ENCODE measurements at regions not wholly inside any gene's neighbourhood (a gene's known extent, or its start where the extent isn't known, plus 50 kb on each side); places are given as distances from the start of the nearest gene placed in this dataset.

- DNase-seq (ENCODE audit: low read depth, low spot score) (no peak), ATAC-seq (no peak)
- Histone ChIP-seq H4K20me1 (ENCODE audit: insufficient read depth) (no peaks in the 10 kb centered on the region), H3K79me2 (ENCODE audit: insufficient read depth, low read length) (no peaks in the 10 kb centered on the region), H3K36me3 (ENCODE audit: control insufficient read depth in 1 of 2, insufficient read depth in 2 of 2, low read length in 2 of 2) (no peaks in the 10 kb centered on the region), H3K4me3 (replicated peaks in 1 of 2; ENCODE audit: low read depth in 1 of 2, low read length in 2 of 2) (no peak overlapping the region), H3K9ac (ENCODE audit: low read length) (no peak overlapping the region), H3K4me2 (ENCODE audit: low read length) (no peak overlapping the region), H3K27me3 (ENCODE audit: insufficient read depth, low read length) (no peaks in the 10 kb centered on the region), H3K4me1 (ENCODE audit: control insufficient read depth in 1 of 2, insufficient read depth in 2 of 2, low read length in 2 of 2) (peaks cover 0 to 4% of the 10 kb centered on the region in 2 experiments; a peak in 1 of 4 replicates), H3K27ac (ENCODE audit: low read depth, low read length) (no peak overlapping the region), H3K9me3 (ENCODE audit: control insufficient read depth in 1 of 2, insufficient read depth in 1 of 2, low read depth in 1 of 2, low read length in 2 of 2) (peaks cover 12 to 21% of the 10 kb centered on the region in 2 experiments; a peak in 2 of 4 replicates), H2AFZ (ENCODE audit: low read depth, low read length, poor library complexity, severe bottlenecking) (no peak overlapping the region), H3K9me2 (ENCODE audit: insufficient read depth) (no peaks in the 10 kb centered on the region)
- ChIA-PET RAD21 (ENCODE audit: low non-redundant PET in 1 of 2, low total read pairs in 2 of 2, uncharacterized antibody in 2 of 2, unreplicated experiment in 2 of 2) (no interaction called here), POLR2A (no interaction called here), CTCF (no interaction called here)
- TF ChIP-seq CTCF (IDR thresholded peaks at IDR 0.05 in 2 of 3, conservative IDR thresholded peaks at IDR 0.05 in 1 of 3; ENCODE audit: borderline replicate concordance in 1 of 3, insufficient read depth in 1 of 3, low read depth in 2 of 3, low read length in 2 of 3), result no peak
- TF ChIP-seq POLR2A (IDR thresholded peaks at IDR 0.05; ENCODE audit: borderline replicate concordance, extremely low read depth, insufficient read depth, insufficient read length), result no peak
- BruUV-seq (replicated peaks), result no TSS peak
- intact Hi-C loops (cut with micrococcal nuclease), result no loop called here
These were observed 138.9 kb downstream of the WDR11 start for GRCh38 chr10:120989996-120990598.

DNA sequence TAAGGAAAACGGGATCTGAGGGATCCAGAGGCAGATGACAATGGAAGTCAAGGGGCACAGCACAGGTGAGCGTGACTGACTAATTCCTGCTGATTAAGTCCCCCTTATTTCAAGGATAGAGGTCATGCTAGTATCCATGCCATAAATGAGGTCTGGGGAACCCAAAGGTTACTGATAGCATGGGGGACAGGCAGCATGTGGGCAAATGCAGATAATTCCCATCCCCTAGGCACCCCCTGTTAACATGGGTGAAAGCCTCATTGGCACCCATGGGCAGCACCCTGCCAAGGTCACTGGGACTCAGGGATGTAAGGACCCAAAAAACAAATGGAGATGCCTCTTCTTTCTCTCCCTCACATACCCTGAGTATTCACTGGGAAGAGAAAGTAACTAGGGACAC, 139.7 kb downstream of the WDR11 start:
- no peaks in the 10 kb centered on the region for H3K9me2 ChIP-seq (ENCODE audit: insufficient read depth)
- no peak overlapping the region for H2AFZ ChIP-seq (ENCODE audit: low read depth, low read length, poor library complexity, severe bottlenecking)
- DNase-seq (ENCODE audit: low read depth, low spot score) (no peak), ATAC-seq (no peak)
- H3K9ac ChIP-seq (ENCODE audit: low read length), result no peak overlapping the region
- H3K36me3 ChIP-seq (ENCODE audit: control insufficient read depth in 1 of 2, insufficient read depth in 2 of 2, low read length in 2 of 2), result no peaks in the 10 kb centered on the region
- H3K4me2 ChIP-seq (ENCODE audit: low read length), result no peak overlapping the region
- no peaks in the 10 kb centered on the region for H3K27me3 ChIP-seq (ENCODE audit: insufficient read depth, low read length)
- peaks cover 0 to 4% of the 10 kb centered on the region in 2 experiments; a peak in 1 of 4 replicates for H3K4me1 ChIP-seq (ENCODE audit: control insufficient read depth in 1 of 2, insufficient read depth in 2 of 2, low read length in 2 of 2)
- no TSS peak for BruUV-seq (replicated peaks)
- peaks cover 12 to 21% of the 10 kb centered on the region in 2 experiments; a peak in 2 of 4 replicates for H3K9me3 ChIP-seq (ENCODE audit: control insufficient read depth in 1 of 2, insufficient read depth in 1 of 2, low read depth in 1 of 2, low read length in 2 of 2)
- no peaks in the 10 kb centered on the region for H3K79me2 ChIP-seq (ENCODE audit: insufficient read depth, low read length)
- POLR2A ChIA-PET, result no interaction called here
- TF ChIP-seq FOSL1 (IDR thresholded peaks at IDR 0.05; ENCODE audit: low read depth), result no peak
- TF ChIP-seq SP1 (IDR thresholded peaks at IDR 0.05; ENCODE audit: low read depth), result no peak
- no peak for TF ChIP-seq ZNF274 (IDR thresholded peaks at IDR 0.05; ENCODE audit: low read depth, low read length)
- no peak for TF ChIP-seq SIN3A (IDR thresholded peaks at IDR 0.05; ENCODE audit: low read depth)
- no peak for TF ChIP-seq EZH2 (IDR thresholded peaks at IDR 0.05)
- no peak for TF ChIP-seq SRF (IDR thresholded peaks at IDR 0.05; ENCODE audit: low read depth)
- no peak for TF ChIP-seq POLR2AphosphoS5 (IDR thresholded peaks at IDR 0.05; ENCODE audit: low read depth, low read length)
- TF ChIP-seq, protein P1, sequence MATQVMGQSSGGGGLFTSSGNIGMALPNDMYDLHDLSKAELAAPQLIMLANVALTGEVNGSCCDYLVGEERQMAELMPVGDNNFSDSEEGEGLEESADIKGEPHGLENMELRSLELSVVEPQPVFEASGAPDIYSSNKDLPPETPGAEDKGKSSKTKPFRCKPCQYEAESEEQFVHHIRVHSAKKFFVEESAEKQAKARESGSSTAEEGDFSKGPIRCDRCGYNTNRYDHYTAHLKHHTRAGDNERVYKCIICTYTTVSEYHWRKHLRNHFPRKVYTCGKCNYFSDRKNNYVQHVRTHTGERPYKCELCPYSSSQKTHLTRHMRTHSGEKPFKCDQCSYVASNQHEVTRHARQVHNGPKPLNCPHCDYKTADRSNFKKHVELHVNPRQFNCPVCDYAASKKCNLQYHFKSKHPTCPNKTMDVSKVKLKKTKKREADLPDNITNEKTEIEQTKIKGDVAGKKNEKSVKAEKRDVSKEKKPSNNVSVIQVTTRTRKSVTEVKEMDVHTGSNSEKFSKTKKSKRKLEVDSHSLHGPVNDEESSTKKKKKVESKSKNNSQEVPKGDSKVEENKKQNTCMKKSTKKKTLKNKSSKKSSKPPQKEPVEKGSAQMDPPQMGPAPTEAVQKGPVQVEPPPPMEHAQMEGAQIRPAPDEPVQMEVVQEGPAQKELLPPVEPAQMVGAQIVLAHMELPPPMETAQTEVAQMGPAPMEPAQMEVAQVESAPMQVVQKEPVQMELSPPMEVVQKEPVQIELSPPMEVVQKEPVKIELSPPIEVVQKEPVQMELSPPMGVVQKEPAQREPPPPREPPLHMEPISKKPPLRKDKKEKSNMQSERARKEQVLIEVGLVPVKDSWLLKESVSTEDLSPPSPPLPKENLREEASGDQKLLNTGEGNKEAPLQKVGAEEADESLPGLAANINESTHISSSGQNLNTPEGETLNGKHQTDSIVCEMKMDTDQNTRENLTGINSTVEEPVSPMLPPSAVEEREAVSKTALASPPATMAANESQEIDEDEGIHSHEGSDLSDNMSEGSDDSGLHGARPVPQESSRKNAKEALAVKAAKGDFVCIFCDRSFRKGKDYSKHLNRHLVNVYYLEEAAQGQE (IDR thresholded peaks at IDR 0.05; ENCODE audit: low read depth), result no peak
- no peak for TF ChIP-seq TCF7L2 (IDR thresholded peaks at IDR 0.05; ENCODE audit: borderline replicate concordance, extremely low read depth, insufficient read depth, insufficient read length)
- no peak for TF ChIP-seq RAD21 (IDR thresholded peaks at IDR 0.05; ENCODE audit: low read depth)
- CTCF ChIA-PET, result no interaction called here
- H3K27ac ChIP-seq (ENCODE audit: low read depth, low read length), result no peak overlapping the region
- intact Hi-C loops (cut with micrococcal nuclease), result no loop called here
- H4K20me1 ChIP-seq (ENCODE audit: insufficient read depth), result no peaks in the 10 kb centered on the region
- RAD21 ChIA-PET (ENCODE audit: low non-redundant PET in 1 of 2, low total read pairs in 2 of 2, uncharacterized antibody in 2 of 2, unreplicated experiment in 2 of 2), result no interaction called here
- no peak overlapping the region for H3K4me3 ChIP-seq (replicated peaks in 1 of 2; ENCODE audit: low read depth in 1 of 2, low read length in 2 of 2)
